Chondrocyte (in vitro differentiated cells): ENCODE measurements at regions not wholly inside any gene's neighbourhood (a gene's known extent, or its start where the extent isn't known, plus 50 kb on each side); places are given as distances from the start of the nearest gene placed in this dataset.

ENCODE experiments used
- DNase-seq: peaks from one replicate; pipeline ENCODE4 v3.0.0; 2021; ENCODE audit warnings: mixed read lengths, low spot score
- H3K27ac Mint-ChIP-seq: one replicate; pipeline ENCODE4 v1.8.0; 2021; ENCODE audit warnings: mild to moderate bottlenecking, moderate library complexity, mixed read lengths; ENCODE audit not compliant: unreplicated experiment
- H3K27me3 Mint-ChIP-seq: 2 replicates; pipeline ENCODE4 v1.8.0; 2021; ENCODE audit warnings: low read depth, mixed read lengths
- H3K36me3 Mint-ChIP-seq: 2 replicates; pipeline ENCODE4 v1.8.0; 2021; ENCODE audit warnings: low read depth, mixed read lengths
- H3K4me1 Mint-ChIP-seq: 2 replicates; pipeline ENCODE4 v1.8.0; 2021; ENCODE audit warnings: low read depth, mild to moderate bottlenecking, mixed read lengths
- H3K4me3 Mint-ChIP-seq: one replicate; pipeline ENCODE4 v1.8.0; 2021; ENCODE audit warnings: mild to moderate bottlenecking, moderate library complexity, mixed read lengths; ENCODE audit not compliant: unreplicated experiment
- H3K9me3 Mint-ChIP-seq: 2 replicates; pipeline ENCODE4 v1.8.0; 2021; ENCODE audit warnings: low read depth, mixed read lengths
- CTCF ChIP-seq: fragments of 200-600 bp; sonication (generic); IDR thresholded peaks from 2 replicates; pipeline ENCODE4 v1.5.0; 2021; ENCODE audit warnings: antibody characterized with exemption, mild to moderate bottlenecking, moderate library complexity

DNA sequence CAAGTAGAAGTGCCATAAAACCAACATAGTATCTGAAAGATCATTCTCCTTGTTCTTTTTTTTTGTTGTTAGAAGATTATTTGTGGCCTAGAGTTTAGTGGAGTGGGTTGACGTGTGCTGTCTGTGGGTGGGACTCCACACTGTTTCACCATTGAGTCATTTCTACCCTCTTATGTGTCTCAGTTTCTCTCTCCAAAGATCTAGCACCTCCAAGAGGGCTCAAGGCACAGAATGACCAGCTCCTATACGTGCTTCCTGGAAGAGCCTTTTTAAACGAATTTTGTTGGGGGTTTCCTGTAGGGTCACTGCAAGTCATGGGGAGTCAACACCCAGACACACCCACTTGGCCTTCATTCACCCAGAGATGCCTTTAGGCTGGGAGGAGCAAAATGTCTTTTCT is 150.1 kb downstream of the KLF8 start:
- Mint-ChIP-seq H3K9me3 (peaks cover 17% of the 10 kb centered on the region), H3K4me3 (no peak overlapping the region), H3K36me3 (no peaks in the 10 kb centered on the region), H3K27ac (no peak overlapping the region), H3K4me1 (no peaks in the 10 kb centered on the region), H3K27me3 (no peaks in the 10 kb centered on the region)
- TF ChIP-seq CTCF = no peak
- DNase-seq = no peak

DNA sequence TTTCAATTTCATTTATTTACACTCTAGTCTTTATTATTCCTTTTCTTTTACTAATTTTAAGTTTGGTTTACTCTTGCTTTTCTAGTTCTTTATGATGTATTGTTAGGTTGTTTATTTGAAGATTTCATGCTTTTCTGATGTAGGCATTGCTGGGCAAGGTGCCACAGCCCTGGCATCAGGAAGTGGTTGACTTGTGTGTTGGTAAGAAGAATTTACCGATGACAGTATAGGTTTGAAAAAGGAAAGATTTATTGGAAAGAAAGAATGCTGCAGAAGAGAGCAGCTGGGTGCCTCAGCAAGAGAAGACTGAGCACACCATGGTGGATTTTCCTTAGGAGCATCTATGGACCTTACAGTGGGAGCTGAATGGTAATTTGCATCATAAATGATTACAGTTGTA is 153.2 kb downstream of the KLF8 start:
- Mint-ChIP-seq H3K4me1 (no peaks in the 10 kb centered on the region), H3K4me3 (no peak overlapping the region), H3K27me3 (no peaks in the 10 kb centered on the region), H3K9me3 (peaks cover 26% of the 10 kb centered on the region), H3K27ac (no peak overlapping the region), H3K36me3 (no peaks in the 10 kb centered on the region)
- no peak for DNase-seq
- no peak for TF ChIP-seq CTCF

- TF ChIP-seq CTCF = no peak
- no peak overlapping the region for H3K4me3 Mint-ChIP-seq
- H3K4me1 Mint-ChIP-seq = no peaks in the 10 kb centered on the region
- H3K9me3 Mint-ChIP-seq = peaks cover 31% of the 10 kb centered on the region
- no peaks in the 10 kb centered on the region for H3K36me3 Mint-ChIP-seq
- no peak overlapping the region for H3K27ac Mint-ChIP-seq
- no peak for DNase-seq
- no peaks in the 10 kb centered on the region for H3K27me3 Mint-ChIP-seq
Observed at GRCh38 chrX:56385960-56386359, 153.8 kb downstream of the KLF8 start.

GRCh38 chrX:56397636-56398035 is 165.5 kb downstream of the KLF8 start:
- no peak for DNase-seq
- Mint-ChIP-seq H3K36me3 (no peaks in the 10 kb centered on the region), H3K27ac (no peak overlapping the region), H3K9me3 (peaks cover 19% of the 10 kb centered on the region), H3K4me3 (no peak overlapping the region), H3K27me3 (no peaks in the 10 kb centered on the region), H3K4me1 (no peaks in the 10 kb centered on the region)
- TF ChIP-seq CTCF = no peak

GRCh38 chrX:56402207-56402606 is 161.2 kb upstream of the UBQLN2 start:
- TF ChIP-seq CTCF = no peak
- Mint-ChIP-seq H3K27me3 (no peaks in the 10 kb centered on the region), H3K4me3 (no peak overlapping the region), H3K9me3 (peaks cover 23% of the 10 kb centered on the region), H3K36me3 (no peaks in the 10 kb centered on the region), H3K4me1 (no peaks in the 10 kb centered on the region), H3K27ac (no peak overlapping the region)
- DNase-seq = no peak
